OCI-LY1 (cell line): ENCODE measurements at regions not wholly inside any gene's neighbourhood (a gene's known extent, or its start where the extent isn't known, plus 50 kb on each side); places are given as distances from the start of the nearest gene placed in this dataset.

ENCODE experiments used
- H2AFZ ChIP-seq: fragments of 200-600 bp; sonication (generic), shearing (Covaris generic); 2 replicates; pipeline ENCODE4 v1.6.0; 2014; ENCODE audit warnings: antibody characterized with exemption, mild to moderate bottlenecking, low read length
- H3F3A ChIP-seq: fragments of 200-600 bp; sonication (generic), shearing (Covaris generic); 2 replicates; pipeline ENCODE4 v1.6.0; 2014; ENCODE audit warnings: mild to moderate bottlenecking, antibody characterized with exemption, low read length, moderate library complexity; ENCODE audit not compliant: insufficient read depth
- H3K27ac ChIP-seq: fragments of 200-600 bp; sonication (generic); 2 replicates; pipeline ENCODE4 v1.5.1; 2014; ENCODE audit warnings: low read length, mixed run types, mild to moderate bottlenecking, low read depth; ENCODE audit not compliant: poor library complexity, severe bottlenecking
- H3K27me3 ChIP-seq: fragments of 200-600 bp; sonication (generic); 2 replicates; pipeline ENCODE4 v1.6.0; 2014; ENCODE audit warnings: antibody characterized with exemption, mild to moderate bottlenecking, low read length, moderate library complexity; ENCODE audit not compliant: insufficient read depth
- H3K36me3 ChIP-seq: fragments of 200-600 bp; sonication (generic); 2 replicates; pipeline ENCODE4 v1.6.1; 2014; ENCODE audit warnings: mild to moderate bottlenecking, antibody characterized with exemption, low read length, moderate library complexity, mixed read lengths; ENCODE audit not compliant: insufficient read depth
- H3K4me1 ChIP-seq: fragments of 200-600 bp; sonication (generic); 2 replicates; pipeline ENCODE4 v1.5.1; 2014; ENCODE audit warnings: mild to moderate bottlenecking, low read length, moderate library complexity; ENCODE audit not compliant: insufficient read depth, severe bottlenecking
- H3K4me2 ChIP-seq: fragments of 200-600 bp; sonication (generic), shearing (Covaris generic); 2 replicates; pipeline ENCODE4 v1.6.1; 2014; ENCODE audit warnings: low read length
- H3K4me3 ChIP-seq: fragments of 200-600 bp; sonication (generic); 2 replicates; pipeline ENCODE4 v1.5.1; 2014; ENCODE audit warnings: low read length, low read depth, mild to moderate bottlenecking, mixed read lengths; ENCODE audit not compliant: poor library complexity, severe bottlenecking
- H3K79me2 ChIP-seq: fragments of 200-600 bp; shearing (Covaris generic); 2 replicates; pipeline ENCODE4 v1.6.1; 2016; ENCODE audit warnings: mixed run types, low read length, mixed read lengths; ENCODE audit not compliant: insufficient read depth
- H3K9ac ChIP-seq: fragments of 200-600 bp; sonication (generic), shearing (Covaris generic); 2 replicates; pipeline ENCODE4 v1.6.1; 2014; ENCODE audit warnings: mild to moderate bottlenecking, low read length, mixed read lengths
- H3K9me2 ChIP-seq: fragments of 200-600 bp; sonication (generic), shearing (Covaris generic); 2 replicates; pipeline ENCODE4 v1.6.1; 2014; ENCODE audit warnings: low read depth, mild to moderate bottlenecking, low read length, mixed read lengths
- H3K9me3 ChIP-seq: fragments of 200-600 bp; shearing (Covaris generic); 2 replicates; pipeline ENCODE4 v1.6.1; 2014; ENCODE audit warnings: low read length, mixed read lengths
- H4K20me1 ChIP-seq: fragments of 200-600 bp; sonication (generic), shearing (Covaris generic); 2 replicates; pipeline ENCODE4 v1.6.0; 2016; ENCODE audit warnings: mild to moderate bottlenecking, low read length; ENCODE audit not compliant: insufficient read depth
- EZH2 ChIP-seq: fragments of 200-600 bp; sonication (generic), shearing (Covaris generic); IDR thresholded peaks from 2 replicates; pipeline ENCODE4 v1.8.0; 2017; ENCODE audit warnings: borderline replicate concordance, mixed run types, mild to moderate bottlenecking, antibody characterized with exemption, low read length, moderate library complexity, mixed read lengths
- TF ChIP-seq, protein P1 (sequence below): fragments of 200-600 bp; sonication (generic), shearing (Covaris generic); IDR thresholded peaks from 2 replicates; pipeline ENCODE4 v1.5.1; 2017; ENCODE audit warnings: mild to moderate bottlenecking, antibody characterized with exemption, low read length, moderate library complexity, mixed read lengths

DNA sequence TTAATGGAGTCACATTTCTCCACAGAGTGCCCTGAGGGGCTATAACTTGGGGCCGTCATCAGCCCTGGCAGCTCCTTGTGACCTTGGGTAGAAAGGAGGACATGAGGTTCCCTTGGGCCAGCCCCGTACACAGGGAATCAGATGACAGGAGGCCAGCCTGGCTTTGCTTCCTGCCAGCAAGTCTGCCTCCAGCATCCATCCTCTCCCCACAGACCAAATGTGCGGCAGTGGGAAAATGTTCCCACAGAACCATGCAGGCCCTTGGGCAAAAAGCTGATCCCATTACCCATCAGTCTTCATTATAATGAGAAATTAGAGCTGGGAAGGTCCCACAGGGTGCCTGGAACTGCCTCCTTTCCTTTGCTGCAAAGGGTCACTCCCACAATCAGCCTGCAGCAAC lies 908.3 kb downstream of the GRID1 start:
- Histone ChIP-seq H3K9me3 (no peaks in the 10 kb centered on the region), H3K27ac (no peak overlapping the region), H3K36me3 (no peaks in the 10 kb centered on the region), H3K4me2 (no peak overlapping the region), H3K9ac (no peak overlapping the region), H3K9me2 (no peaks in the 10 kb centered on the region), H3K79me2 (no peaks in the 10 kb centered on the region), H3K4me3 (no peak overlapping the region), H3K27me3 (no peaks in the 10 kb centered on the region), H4K20me1 (no peaks in the 10 kb centered on the region), H3K4me1 (no peaks in the 10 kb centered on the region), H3F3A (no peaks in the 10 kb centered on the region), H2AFZ (no peak overlapping the region)
- TF ChIP-seq, protein P1, sequence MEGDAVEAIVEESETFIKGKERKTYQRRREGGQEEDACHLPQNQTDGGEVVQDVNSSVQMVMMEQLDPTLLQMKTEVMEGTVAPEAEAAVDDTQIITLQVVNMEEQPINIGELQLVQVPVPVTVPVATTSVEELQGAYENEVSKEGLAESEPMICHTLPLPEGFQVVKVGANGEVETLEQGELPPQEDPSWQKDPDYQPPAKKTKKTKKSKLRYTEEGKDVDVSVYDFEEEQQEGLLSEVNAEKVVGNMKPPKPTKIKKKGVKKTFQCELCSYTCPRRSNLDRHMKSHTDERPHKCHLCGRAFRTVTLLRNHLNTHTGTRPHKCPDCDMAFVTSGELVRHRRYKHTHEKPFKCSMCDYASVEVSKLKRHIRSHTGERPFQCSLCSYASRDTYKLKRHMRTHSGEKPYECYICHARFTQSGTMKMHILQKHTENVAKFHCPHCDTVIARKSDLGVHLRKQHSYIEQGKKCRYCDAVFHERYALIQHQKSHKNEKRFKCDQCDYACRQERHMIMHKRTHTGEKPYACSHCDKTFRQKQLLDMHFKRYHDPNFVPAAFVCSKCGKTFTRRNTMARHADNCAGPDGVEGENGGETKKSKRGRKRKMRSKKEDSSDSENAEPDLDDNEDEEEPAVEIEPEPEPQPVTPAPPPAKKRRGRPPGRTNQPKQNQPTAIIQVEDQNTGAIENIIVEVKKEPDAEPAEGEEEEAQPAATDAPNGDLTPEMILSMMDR = no peak
- no peak for TF ChIP-seq EZH2

DNA sequence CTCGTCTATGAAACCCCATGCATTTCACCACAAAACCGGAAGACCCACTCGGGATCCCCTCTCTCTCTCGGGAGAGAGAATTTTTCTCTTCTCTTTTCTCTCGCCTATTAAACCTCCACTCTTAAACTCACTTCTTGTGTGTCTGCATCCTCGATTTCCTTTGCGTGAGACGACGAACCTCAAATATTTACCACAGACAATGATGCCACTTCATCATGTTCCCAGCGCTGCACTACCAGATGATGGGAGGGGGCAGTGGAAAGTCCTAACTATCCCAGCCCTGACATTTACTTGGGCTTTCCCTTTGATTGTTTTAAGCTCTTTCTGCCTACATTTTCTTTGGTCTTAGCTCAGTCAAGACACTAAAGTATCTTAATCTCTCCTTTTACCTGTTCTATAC lies 906.7 kb downstream of the GRID1 start:
- no peak overlapping the region for H3K27ac ChIP-seq
- no peak overlapping the region for H2AFZ ChIP-seq
- no peaks in the 10 kb centered on the region for H4K20me1 ChIP-seq
- H3K4me1 ChIP-seq = no peaks in the 10 kb centered on the region
- H3K9me3 ChIP-seq = no peaks in the 10 kb centered on the region
- no peaks in the 10 kb centered on the region for H3K27me3 ChIP-seq
- TF ChIP-seq, protein P1 = no peak
- no peak for TF ChIP-seq EZH2
- no peaks in the 10 kb centered on the region for H3K9me2 ChIP-seq
- no peaks in the 10 kb centered on the region for H3K79me2 ChIP-seq
- no peaks in the 10 kb centered on the region for H3K36me3 ChIP-seq
- H3K4me3 ChIP-seq = no peak overlapping the region
- no peak overlapping the region for H3K9ac ChIP-seq
- no peak overlapping the region for H3K4me2 ChIP-seq
- no peaks in the 10 kb centered on the region for H3F3A ChIP-seq

DNA sequence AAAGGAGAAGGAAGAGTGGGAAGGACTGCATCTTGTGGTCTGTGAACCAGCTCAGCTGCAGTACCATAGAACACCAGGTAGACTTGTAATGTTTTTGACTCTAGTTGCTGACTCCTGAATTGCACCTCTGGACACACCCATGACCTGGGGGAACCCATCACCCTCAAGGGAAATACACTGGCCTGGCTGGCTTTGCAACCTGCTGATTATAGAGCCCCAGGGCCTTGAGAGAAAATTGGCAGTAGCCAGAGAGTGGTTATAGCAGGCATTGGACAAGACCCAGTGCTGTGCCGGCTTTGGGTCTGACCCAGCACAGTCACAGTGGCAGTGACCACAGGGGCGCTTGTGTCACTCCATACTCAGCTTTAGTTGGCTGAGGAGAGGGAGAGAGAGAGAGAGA lies 902.3 kb downstream of the GRID1 start:
- Histone ChIP-seq H3K27ac (no peak overlapping the region), H3K27me3 (no peaks in the 10 kb centered on the region), H4K20me1 (no peaks in the 10 kb centered on the region), H3K4me1 (no peaks in the 10 kb centered on the region), H3K79me2 (no peaks in the 10 kb centered on the region), H3K36me3 (no peaks in the 10 kb centered on the region), H3K9me3 (no peaks in the 10 kb centered on the region), H3K4me3 (no peak overlapping the region), H3F3A (no peaks in the 10 kb centered on the region), H2AFZ (no peak overlapping the region), H3K9ac (no peak overlapping the region), H3K4me2 (no peak overlapping the region), H3K9me2 (no peaks in the 10 kb centered on the region)
- TF ChIP-seq, protein P1 = no peak
- TF ChIP-seq EZH2 = no peak
